ENCODE measurements at regions not wholly inside any gene's neighbourhood (a gene's known extent, or its start where the extent isn't known, plus 50 kb on each side); places are given as distances from the start of the nearest gene placed in this dataset.
A peak's percentile ranks its signal among the peaks of the same experiment; 100 is the strongest.

GRCh38 chr11:22476589-22476988 lies 138.4 kb downstream of the SLC17A6 start:
- in situ Hi-C loops (cut with MboI) (no loop called here), intact Hi-C loops (cut with micrococcal nuclease) (no loop called here)
- H3K4me1 ChIP-seq (replicated peaks in 1 of 2; ENCODE audit: control insufficient read depth in 2 of 2, insufficient read depth in 2 of 2, low read length in 2 of 2), result no peaks in the 10 kb centered on the region
- no peak overlapping the region for H3K27ac ChIP-seq (ENCODE audit: extremely low read depth, low read depth, low read length)
- BruUV-seq (replicated peaks), result no TSS peak
- no peaks in the 10 kb centered on the region for H3K79me2 ChIP-seq (ENCODE audit: control insufficient read depth, insufficient read depth, low read length)
- ChIA-PET CTCF (ENCODE audit: low intra/inter-chr PET ratio) (no interaction called here), POLR2A (no interaction called here)
- no peaks in the 10 kb centered on the region for H4K20me1 ChIP-seq (replicated peaks; ENCODE audit: control insufficient read depth, insufficient read depth, low read length)
- no peak overlapping the region for H3K9ac ChIP-seq (ENCODE audit: insufficient read depth in 1 of 2, low read depth in 2 of 2, low read length in 2 of 2)
- no peak overlapping the region for H3K4me3 ChIP-seq
- TF ChIP-seq STAT5B (CRISPR knock-in tag; IDR thresholded peaks at IDR 0.05), result no peak
- TF ChIP-seq, protein P1, sequence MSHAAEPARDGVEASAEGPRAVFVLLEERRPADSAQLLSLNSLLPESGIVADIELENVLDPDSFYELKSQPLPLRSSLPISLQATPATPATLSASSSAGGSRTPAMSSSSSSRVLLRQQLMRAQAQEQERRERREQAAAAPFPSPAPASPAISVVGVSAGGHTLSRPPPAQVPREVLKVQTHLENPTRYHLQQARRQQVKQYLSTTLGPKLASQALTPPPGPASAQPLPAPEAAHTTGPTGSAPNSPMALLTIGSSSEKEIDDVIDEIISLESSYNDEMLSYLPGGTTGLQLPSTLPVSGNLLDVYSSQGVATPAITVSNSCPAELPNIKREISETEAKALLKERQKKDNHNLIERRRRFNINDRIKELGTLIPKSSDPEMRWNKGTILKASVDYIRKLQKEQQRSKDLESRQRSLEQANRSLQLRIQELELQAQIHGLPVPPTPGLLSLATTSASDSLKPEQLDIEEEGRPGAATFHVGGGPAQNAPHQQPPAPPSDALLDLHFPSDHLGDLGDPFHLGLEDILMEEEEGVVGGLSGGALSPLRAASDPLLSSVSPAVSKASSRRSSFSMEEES (CRISPR knock-in tag; IDR thresholded peaks at IDR 0.05), result peak; percentile 84
- H3K27me3 ChIP-seq (ENCODE audit: control insufficient read depth in 2 of 2, insufficient read depth in 2 of 2, low read length in 2 of 2), result no peaks in the 10 kb centered on the region
- FAIRE-seq, result no peak
- no peak overlapping the region for H3K4me2 ChIP-seq (ENCODE audit: insufficient read depth, low read length)
- no peak for ATAC-seq
- no peaks in the 10 kb centered on the region for H3K36me3 ChIP-seq (ENCODE audit: control insufficient read depth, insufficient read depth, low read length)
- DNase-seq (ENCODE audit: extremely low read depth in 1 of 4, low spot score in 3 of 4), result no peak
- WGBS (ENCODE audit: insufficient coverage, low coverage, missing lambda C conversion rate), result 0% methylated on average over 3 of the region's 3 CpGs
- H3K9me3 ChIP-seq (replicated peaks; ENCODE audit: control insufficient read depth, insufficient read depth, low read depth, low read length), result no peaks in the 10 kb centered on the region
- H3K9me1 ChIP-seq (ENCODE audit: control insufficient read depth, insufficient read depth, low read length), result no peaks in the 10 kb centered on the region
- no peak overlapping the region for H2AFZ ChIP-seq (ENCODE audit: low read depth, low read length)

- in situ Hi-C loops (cut with MboI), result no loop called here
- Histone ChIP-seq H3K4me1 (replicated peaks in 1 of 2; ENCODE audit: control insufficient read depth in 2 of 2, insufficient read depth in 2 of 2, low read length in 2 of 2) (no peaks in the 10 kb centered on the region), H3K27ac (ENCODE audit: extremely low read depth, low read depth, low read length) (no peak overlapping the region), H3K9ac (ENCODE audit: insufficient read depth in 1 of 2, low read depth in 2 of 2, low read length in 2 of 2) (no peak overlapping the region), H3K9me1 (ENCODE audit: control insufficient read depth, insufficient read depth, low read length) (no peaks in the 10 kb centered on the region), H3K9me3 (replicated peaks; ENCODE audit: control insufficient read depth, insufficient read depth, low read depth, low read length) (no peaks in the 10 kb centered on the region), H2AFZ (ENCODE audit: low read depth, low read length) (no peak overlapping the region), H3K27me3 (ENCODE audit: control insufficient read depth in 2 of 2, insufficient read depth in 2 of 2, low read length in 2 of 2) (no peaks in the 10 kb centered on the region), H3K79me2 (ENCODE audit: control insufficient read depth, insufficient read depth, low read length) (no peaks in the 10 kb centered on the region), H3K36me3 (ENCODE audit: control insufficient read depth, insufficient read depth, low read length) (no peaks in the 10 kb centered on the region), H3K4me2 (ENCODE audit: insufficient read depth, low read length) (no peak overlapping the region), H4K20me1 (replicated peaks; ENCODE audit: control insufficient read depth, insufficient read depth, low read length) (no peaks in the 10 kb centered on the region), H3K4me3 (no peak overlapping the region)
- WGBS (ENCODE audit: insufficient coverage, low coverage, missing lambda C conversion rate), result 0% methylated on average over 4 of the region's 4 CpGs
- BruUV-seq (replicated peaks), result no TSS peak
- ChIA-PET CTCF (ENCODE audit: low intra/inter-chr PET ratio) (no interaction called here), POLR2A (no interaction called here)
- FAIRE-seq (no peak), ATAC-seq (no peak), DNase-seq (ENCODE audit: extremely low read depth in 1 of 4, low spot score in 3 of 4) (no peak)
- intact Hi-C loops (cut with micrococcal nuclease), result no loop called here
- TF ChIP-seq HDAC8 (tag; IDR thresholded peaks at IDR 0.05) (no peak), ZNF124 (CRISPR knock-in tag; IDR thresholded peaks at IDR 0.05) (no peak), NFIC (IDR thresholded peaks at IDR 0.05) (no peak), ZNF696 (CRISPR knock-in tag; conservative IDR thresholded peaks at IDR 0.05) (no peak)
- TF ChIP-seq, protein P1 (CRISPR knock-in tag; IDR thresholded peaks at IDR 0.05), result no peak
Observed at GRCh38 chr11:22474616-22475015, 136.4 kb downstream of the SLC17A6 start.
